ENCODE measurements at regions not wholly inside any gene's neighbourhood (a gene's known extent, or its start where the extent isn't known, plus 50 kb on each side); places are given as distances from the start of the nearest gene placed in this dataset.
"Not testable (repeated sequence)": the region's sequence is repeated elsewhere in the genome, so short reads cannot be mapped to it uniquely, and the experiment has no call there.

- in situ Hi-C loops (cut with MboI; ENCODE audit: low sequenced_read_pairs): no loop called here
These were observed 223.2 kb upstream of the EXOC2 start for GRCh38 chr6:916131-916530.

DNA sequence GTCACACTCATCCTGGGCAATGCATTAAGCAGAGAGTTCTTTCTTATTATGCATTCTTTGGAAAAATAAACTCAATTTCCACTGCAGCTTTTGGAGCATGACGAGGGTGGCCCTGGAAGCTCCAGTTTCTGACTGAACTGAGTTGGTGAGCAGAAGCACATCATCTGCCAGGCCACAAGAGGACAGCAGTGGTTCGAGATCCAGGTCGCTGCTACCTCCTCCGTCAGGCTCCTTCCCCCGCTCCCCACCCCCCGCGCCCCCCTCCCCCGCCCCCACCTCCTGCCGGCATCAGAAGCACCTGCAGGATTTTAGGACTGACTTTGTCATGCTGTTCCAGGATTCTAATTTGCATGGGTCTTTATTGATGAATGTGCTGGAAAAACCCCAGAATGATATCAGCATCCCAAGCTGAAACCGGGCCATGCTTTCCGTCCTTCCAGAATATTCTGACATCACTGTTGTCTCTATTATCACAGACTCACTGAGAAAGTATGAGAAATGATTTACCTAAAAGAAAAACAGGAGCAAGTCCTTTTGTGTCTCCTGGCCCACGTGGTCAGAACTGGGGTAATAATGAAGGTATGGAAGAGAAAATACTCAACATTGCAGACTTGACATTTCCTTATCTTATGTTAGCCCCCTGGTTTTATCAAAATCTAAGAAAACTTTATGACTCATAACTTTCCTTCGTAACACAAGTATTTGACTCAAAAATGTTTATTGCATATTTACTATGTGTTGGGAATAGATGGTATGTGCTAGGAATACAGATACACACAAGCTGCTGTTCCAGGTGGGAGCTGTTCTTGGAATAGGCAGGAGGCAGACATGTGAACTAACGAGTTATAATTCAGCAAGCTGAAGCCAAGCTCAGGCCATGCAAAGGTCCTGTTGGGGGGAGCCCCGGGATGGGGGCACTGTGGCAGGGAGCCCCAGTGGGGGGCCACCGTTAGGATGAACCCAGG lies 220.2 kb upstream of the EXOC2 start:
- in situ Hi-C loops (cut with MboI; ENCODE audit: low sequenced_read_pairs): no loop called here

DNA sequence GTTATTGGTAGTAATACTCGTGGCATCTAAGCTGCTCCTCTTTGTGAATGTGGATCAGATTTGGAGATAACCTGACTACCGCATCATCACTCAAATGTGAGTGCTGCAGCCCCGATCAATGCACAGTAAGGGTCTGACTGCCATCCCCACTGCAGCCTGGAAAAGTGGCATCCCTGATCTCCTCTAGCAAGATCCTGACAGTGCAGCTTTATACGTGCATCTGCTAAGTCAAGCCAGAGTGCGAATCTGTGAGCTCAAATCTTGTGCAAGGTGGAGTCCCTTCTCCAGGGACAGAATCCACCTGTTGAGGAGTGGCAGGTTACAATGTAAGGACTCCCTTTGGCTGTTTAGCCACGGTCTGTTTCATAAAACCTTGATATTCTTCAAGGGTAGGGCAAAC lies 215.0 kb upstream of the EXOC2 start:
- in situ Hi-C loops (cut with MboI; ENCODE audit: low sequenced_read_pairs): no loop called here

- in situ Hi-C loops (cut with MboI; ENCODE audit: low sequenced_read_pairs): no loop called here
These were observed 214.0 kb upstream of the EXOC2 start for GRCh38 chr6:906920-907319.

GRCh38 chr6:905556-905955 lies 212.6 kb upstream of the EXOC2 start:
- in situ Hi-C loops (cut with MboI; ENCODE audit: low sequenced_read_pairs): no loop called here

DNA sequence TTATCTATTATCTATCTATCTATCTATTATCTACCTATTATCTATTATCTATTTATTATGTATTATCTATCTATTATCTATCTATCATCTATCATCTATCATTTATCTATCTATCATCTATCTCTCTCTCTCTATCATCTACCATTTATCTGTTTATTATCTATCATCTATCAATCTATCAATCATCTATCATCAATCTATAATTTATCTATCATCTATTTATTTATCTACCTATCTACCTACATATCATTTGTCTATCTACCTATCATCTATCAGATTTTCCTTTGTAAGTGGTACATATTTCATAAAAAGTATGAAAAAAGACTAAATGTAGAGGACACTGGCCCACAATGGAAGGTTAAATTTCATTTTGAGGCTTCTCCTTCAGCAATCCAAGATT lies 212.1 kb upstream of the EXOC2 start:
- in situ Hi-C loops (cut with MboI; ENCODE audit: low sequenced_read_pairs): no loop called here

GRCh38 chr6:903761-904160 lies 210.8 kb upstream of the EXOC2 start:
- in situ Hi-C loops (cut with MboI; ENCODE audit: low sequenced_read_pairs): no loop called here

GRCh38 chr6:901696-902460 lies 208.9 kb upstream of the EXOC2 start:
- in situ Hi-C loops (cut with MboI; ENCODE audit: low sequenced_read_pairs): no loop called here

DNA sequence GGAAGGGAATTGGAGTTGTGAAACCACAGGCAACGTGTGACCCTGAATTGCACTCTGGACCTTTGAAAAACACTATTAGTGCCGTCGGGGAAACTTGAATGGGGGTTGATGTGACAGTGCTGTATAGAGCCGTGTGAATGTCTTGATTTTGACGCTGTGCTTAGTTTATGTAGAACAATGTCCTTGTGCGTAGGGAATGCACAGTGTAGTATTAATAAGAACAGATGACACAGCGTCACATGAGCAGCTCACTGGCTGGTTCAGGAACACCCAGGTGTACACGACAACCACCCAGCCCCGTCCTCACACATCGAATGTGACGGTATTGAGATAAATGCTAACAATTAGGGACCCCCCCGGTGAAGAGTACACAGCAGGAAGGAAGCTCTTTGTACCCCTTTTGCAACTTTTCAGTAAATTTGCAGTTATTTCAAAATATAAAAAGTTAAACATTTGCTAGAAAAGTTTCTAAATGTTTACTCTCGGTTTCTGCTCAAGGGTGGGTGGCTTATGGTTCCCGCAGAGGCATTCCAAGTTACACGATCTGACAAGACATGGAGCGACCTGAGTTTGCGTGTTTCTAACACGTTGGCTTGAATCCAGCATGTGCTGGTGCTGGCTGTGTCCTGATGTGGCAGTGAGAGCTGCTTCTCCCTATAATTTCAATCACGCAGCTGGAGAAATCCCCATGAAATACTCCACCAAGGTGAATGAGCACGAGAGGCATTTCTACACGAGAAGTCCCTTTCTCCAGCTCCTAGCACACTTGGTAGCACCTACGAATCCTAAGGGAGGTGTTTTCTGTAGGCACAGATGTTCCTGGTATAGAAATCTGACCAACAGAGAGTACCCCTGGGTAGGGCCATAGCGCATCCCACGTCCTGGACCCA lies 208.0 kb upstream of the EXOC2 start:
- in situ Hi-C loops (cut with MboI; ENCODE audit: low sequenced_read_pairs): no loop called here

DNA sequence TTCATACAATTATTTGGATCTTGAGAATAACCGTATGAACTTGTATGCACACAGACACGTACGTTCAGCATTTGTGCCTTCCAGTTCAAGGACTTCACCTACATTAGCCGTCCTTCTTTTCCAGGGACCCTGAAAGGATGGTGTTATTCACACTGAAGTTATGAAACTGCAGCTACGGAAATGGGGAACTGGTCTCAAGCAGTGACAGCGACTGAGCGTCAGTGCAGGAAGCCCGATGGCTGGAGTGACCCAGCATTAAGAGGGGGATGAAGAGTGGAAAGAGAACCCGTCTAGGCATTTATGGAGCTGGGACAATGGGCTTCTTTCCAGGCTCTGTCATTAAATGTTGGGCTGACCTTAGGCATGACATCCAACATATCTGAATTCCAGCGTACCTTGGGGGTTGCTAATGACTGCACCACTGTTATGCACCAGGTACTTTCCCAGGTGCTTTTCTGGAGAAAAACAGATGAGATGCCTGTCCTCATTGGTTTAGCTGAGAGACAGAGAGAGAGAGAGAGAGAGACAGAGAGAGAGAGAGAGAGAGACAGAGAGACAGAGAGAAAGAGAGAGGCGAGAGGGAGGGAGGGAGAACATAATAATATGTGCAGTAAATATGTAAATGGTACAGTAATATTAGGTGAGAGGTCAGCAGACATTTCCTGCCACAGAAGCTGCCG lies 204.7 kb upstream of the EXOC2 start:
- in situ Hi-C loops (cut with MboI; ENCODE audit: low sequenced_read_pairs): no loop called here

- in situ Hi-C loops (cut with MboI; ENCODE audit: low sequenced_read_pairs): no loop called here
These were observed 201.3 kb upstream of the EXOC2 start for GRCh38 chr6:894274-894673.

- in situ Hi-C loops (cut with MboI; ENCODE audit: low sequenced_read_pairs): no loop called here
These were observed 198.1 kb upstream of the EXOC2 start for GRCh38 chr6:890995-891394.

GRCh38 chr6:890201-890600 lies 197.3 kb upstream of the EXOC2 start:
- in situ Hi-C loops (cut with MboI; ENCODE audit: low sequenced_read_pairs): no loop called here

- in situ Hi-C loops (cut with MboI; ENCODE audit: low sequenced_read_pairs): no loop called here
These were observed 194.8 kb upstream of the EXOC2 start for GRCh38 chr6:887583-888235.

DNA sequence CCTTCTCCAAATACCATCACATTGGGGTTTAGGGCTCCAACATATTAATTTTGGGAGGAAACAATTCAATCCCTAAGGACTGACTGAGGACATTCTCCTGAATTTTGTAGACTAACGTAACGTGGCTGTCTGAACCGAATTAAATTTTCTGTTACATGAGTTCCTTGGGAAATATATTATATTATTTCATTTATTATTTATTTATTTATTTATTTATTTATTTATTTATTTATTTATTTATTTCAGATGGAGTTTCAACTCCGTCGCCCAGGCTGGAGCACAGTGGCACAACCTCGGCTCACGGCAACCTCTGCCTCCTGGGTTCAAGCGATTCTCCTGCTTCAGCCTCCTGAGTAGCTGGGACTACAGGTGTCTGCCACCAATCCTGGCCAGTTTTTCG lies 193.2 kb upstream of the EXOC2 start:
- in situ Hi-C loops (cut with MboI; ENCODE audit: low sequenced_read_pairs): not testable (repeated sequence)

DNA sequence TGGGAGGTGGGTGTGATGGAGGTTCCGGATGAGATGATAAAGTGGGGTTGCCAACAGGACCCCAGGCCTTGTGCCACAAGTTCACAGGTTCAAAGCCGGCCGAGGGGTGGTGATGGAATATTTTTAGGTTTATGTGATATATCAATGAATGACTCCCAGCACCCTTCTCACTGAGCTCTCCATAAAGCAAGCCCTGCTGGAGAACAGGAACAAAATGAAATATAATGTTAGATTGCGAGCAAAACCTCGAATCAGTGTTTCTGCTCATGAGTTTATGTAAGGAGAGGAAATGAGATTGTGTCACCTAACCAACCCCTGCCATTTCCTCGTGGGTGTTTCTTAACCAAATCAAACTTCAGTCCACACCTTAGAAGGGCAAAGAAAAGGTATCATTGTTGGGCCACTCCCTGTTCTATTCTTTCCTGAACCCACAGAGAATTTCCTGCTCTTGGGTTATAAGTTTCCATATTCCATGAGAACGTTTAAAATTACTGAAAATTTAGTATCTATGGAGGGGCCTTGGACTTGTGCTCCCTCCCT lies 192.2 kb upstream of the EXOC2 start:
- in situ Hi-C loops (cut with MboI; ENCODE audit: low sequenced_read_pairs): no loop called here

DNA sequence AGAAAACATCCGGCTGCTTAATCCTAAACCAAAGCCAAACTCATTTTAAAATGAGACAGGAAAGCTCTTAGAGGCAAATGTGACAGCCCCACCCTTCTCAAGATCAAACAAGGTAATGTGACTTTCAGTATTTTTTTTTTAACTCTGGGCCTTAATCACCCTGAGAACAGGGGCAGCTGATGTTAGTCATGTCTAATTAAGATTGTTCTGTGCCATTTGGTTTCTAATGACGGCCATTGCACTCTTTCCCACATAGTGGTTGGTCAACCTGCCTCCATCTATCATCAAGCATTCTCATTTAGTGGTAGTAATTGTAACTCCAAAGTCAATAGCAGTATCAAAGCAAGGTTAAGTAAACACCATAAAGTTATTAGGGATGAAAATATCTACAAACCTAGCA lies 191.6 kb upstream of the EXOC2 start:
- in situ Hi-C loops (cut with MboI; ENCODE audit: low sequenced_read_pairs): no loop called here

DNA sequence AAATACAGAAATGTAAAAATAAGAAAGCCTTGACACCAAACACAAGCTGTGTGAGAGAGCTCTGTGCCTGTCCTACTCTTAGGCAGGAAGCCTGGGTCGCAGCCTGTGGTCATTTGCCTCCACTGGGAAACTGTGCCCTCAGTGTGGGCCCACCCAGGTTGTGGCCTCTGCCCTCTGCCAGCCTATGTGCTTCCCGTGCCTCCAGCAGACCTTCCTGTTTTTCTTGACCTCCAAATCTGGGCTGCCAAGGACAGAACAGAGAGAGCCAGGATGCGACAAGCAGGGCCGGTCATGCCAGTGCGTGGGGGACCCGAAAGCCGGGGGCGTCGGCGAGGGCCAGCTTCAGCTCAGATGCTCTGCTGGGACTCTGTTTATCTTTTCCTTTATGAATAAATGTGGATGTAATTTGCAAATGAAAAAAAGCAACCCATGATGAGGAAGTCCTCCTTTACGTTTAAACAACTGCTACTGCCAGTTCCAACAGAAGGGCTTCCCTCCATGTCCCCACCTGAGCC lies 189.2 kb upstream of the EXOC2 start:
- in situ Hi-C loops (cut with MboI; ENCODE audit: low sequenced_read_pairs): no loop called here

- in situ Hi-C loops (cut with MboI; ENCODE audit: low sequenced_read_pairs): no loop called here
These were observed 185.2 kb upstream of the EXOC2 start for GRCh38 chr6:878179-878578.

DNA sequence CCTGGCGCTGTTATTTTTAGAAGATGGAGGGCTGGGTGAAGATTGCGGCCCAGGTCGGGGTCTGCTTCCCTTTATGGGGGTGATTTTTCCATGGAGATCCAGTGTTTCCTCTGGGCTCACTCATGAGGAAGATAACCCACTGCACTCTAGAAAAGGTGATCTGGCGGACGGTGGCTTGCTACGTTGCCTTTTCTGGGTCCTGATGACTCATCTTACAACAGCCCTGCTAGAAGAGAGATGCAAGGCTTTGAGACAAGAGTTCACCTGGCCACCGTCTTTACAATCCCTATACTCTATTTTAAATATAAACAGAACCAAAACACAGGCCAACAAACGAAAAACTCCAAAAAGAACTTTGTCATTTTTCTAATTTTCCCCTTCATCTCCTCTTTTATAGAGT lies 182.1 kb upstream of the EXOC2 start:
- in situ Hi-C loops (cut with MboI; ENCODE audit: low sequenced_read_pairs): no loop called here

Measured in HL-60/S4 treated with retinoic acid at 250 ng/mL for 4 days and 3 days (cell line).